ENCODE measurements at regions not wholly inside any gene's neighbourhood (a gene's known extent, or its start where the extent isn't known, plus 50 kb on each side); places are given as distances from the start of the nearest gene placed in this dataset.

DNA sequence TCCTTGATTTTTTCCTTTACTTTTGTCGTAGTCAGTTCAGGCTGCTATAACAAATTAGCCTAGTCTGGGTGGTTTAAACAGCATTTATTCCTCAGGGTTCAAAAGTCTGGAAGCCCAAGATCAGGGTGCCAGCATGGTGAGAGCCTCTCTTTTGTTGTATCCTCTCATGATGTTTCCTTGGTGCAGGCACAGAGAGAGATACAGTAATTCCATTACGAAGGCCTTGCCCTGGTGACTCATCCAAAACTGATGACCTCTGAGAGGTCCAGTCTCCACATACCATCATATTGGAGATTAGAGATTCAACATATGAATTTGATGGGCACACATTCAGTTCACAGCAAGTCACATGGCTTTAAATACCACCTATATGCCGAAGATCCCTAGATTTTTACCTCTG, 253.8 kb downstream of the CYRIA start:
- no peak for DNase-seq (ENCODE audit: low read depth)

- no peak for DNase-seq (ENCODE audit: low read depth)
Observed at GRCh38 chr2:16409849-16410248, 255.8 kb downstream of the CYRIA start.

DNA sequence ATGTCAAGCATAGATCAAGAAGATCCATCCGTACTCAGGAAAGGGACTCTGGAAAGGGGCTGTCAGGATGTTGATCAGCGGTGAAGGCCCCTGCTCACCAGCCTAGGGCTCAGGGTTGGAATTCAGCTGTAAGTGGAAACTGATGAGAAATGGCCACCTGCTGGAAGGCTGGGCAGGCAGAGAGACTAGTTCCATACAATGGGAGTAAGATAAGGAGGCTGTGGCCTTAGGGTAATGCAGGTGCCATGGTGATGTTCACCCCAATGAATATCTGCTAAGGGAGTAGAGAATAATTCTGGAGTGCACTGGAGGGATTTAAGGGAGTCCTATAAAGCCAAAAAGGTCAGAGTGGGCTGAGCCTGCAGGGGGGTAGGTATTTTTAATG, 256.6 kb downstream of the CYRIA start:
- no peak for DNase-seq (ENCODE audit: low read depth)

- no peak for DNase-seq (ENCODE audit: low read depth)
Observed at GRCh38 chr2:16408331-16409005, 257.2 kb downstream of the CYRIA start.

DNA sequence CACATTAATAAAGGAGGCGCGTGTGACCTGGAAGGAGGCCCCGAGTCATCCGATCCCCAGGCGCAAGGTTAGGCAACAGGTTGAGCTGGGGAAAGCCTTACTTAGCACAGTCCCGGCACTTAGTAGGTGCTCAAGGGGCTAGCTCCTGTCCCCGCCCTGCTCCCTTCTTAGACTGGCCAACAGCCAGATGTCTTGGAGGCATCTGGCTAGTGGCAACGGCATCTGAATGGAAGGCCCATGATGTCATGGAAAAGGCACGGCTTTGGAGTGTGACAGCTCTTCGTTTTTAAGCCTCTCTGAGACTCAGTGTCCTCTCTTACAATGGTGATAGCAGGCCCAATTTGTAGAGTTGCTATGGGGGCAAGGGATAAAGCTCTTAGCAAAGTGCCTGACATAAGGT, 258.3 kb downstream of the CYRIA start:
- no peak for DNase-seq (ENCODE audit: low read depth)

GRCh38 chr2:16406496-16407289, 258.9 kb downstream of the CYRIA start:
- DNase-seq (ENCODE audit: low read depth), result no peak

DNA sequence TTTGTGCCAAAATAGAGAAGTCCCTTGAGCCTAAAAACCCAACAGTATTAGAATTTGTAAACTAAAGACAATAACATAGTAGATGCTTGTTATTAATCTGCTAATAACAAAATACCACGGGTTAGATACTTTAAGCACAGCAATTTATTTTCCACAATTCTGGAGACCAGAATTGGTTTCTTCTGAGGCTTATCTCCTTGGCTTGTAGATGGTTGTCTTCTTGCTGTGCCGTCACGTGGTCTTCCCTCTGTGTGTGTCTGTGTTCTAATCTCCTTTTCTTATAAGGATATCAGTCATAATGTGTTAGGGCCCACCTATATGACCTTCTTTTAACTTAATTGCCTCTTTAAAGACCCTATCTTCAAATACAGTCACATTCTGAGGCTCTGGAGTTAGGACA, 260.1 kb downstream of the CYRIA start:
- no peak for DNase-seq (ENCODE audit: low read depth)

DNA sequence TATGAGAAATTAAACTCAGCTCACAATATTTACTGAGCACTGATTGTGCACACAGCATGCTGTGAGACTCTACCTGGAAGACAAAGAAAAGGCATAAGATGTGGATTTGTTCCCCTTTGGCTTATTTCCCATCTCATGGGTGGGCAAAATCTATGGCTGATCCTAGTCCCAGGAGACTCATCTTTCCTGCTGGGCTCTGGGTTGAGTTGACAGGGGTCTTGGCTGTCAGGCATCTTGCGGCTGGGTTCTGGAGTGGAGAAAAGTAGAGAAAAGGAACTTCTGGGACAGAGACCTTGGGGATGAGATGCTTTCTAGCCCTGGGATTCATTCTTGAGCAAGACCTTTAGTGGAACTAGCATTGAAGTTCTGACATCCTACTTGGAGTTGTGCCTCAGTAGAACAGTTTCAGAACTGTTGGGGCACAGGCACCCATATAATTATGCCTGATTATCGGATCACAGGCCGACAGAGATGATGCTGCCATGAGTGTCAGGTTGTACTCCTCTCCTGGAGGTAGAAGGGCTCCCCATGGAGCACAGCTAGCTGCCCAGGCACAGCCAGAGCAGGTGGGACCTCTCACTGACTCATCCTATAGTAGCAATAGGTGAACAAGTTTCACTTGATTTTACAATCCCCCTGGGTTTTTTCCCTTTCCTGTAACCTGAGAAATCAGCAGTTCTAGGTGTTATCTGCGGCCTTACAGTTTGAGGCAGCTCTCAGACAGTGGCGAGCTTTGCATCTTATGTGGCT, 260.9 kb downstream of the CYRIA start:
- no peak for DNase-seq (ENCODE audit: low read depth)

- DNase-seq (ENCODE audit: low read depth), result no peak
Observed at GRCh38 chr2:16404146-16404545, 261.5 kb downstream of the CYRIA start.

DNA sequence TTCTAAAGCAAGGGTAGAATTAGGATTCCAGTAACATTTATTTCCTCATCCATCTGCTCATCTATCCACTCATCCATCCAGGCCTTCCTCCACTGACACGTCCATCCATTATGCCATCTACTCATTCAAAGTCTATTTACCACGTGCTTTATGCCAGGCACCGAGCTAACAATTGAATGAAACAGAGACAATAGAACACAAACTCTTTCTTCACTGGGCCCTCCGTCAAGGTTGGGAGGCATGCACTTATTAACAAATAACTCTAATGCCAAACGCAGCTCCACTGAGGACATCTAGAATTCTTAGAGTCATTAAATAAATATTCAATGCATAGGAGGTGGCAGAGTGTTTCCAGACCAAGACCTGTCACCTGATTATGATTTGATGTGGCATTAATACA, 262.7 kb downstream of the CYRIA start:
- DNase-seq (ENCODE audit: low read depth), result no peak

GRCh38 chr2:16401761-16402300, 263.8 kb downstream of the CYRIA start:
- no peak for DNase-seq (ENCODE audit: low read depth)

GRCh38 chr2:16400127-16400623, 265.5 kb downstream of the CYRIA start:
- DNase-seq (ENCODE audit: low read depth), result no peak

DNA sequence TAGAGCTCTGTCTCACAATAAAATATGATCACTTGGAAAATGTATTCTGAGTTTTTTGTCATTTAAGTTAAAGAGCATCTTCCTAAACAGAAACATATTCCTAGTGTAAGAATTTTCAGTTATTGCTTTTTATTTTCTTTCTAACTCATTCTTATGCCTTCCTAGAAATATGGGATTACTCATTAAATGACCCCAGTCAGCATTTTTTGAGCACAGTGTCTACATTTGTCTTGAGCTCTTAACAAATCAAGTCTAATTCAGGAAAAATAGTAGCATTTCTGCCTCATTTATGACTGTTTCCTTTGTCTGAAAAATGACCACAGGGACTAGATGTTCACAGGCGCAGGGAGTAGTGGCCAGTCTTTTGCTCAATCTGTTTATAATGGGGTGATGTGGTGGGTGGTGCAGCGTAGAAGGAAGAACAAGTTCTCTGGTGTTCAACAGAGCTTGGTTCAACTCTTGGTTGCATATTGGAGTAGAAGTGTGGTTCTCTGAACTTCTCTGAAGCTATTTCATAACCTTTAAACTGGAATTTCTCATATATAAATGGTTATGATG, 267.1 kb downstream of the CYRIA start:
- no peak for DNase-seq (ENCODE audit: low read depth)

- no peak for DNase-seq (ENCODE audit: low read depth)
Observed at GRCh38 chr2:16397681-16398475, 267.8 kb downstream of the CYRIA start.

GRCh38 chr2:16396986-16397385, 268.6 kb downstream of the CYRIA start:
- no peak for DNase-seq (ENCODE audit: low read depth)

DNA sequence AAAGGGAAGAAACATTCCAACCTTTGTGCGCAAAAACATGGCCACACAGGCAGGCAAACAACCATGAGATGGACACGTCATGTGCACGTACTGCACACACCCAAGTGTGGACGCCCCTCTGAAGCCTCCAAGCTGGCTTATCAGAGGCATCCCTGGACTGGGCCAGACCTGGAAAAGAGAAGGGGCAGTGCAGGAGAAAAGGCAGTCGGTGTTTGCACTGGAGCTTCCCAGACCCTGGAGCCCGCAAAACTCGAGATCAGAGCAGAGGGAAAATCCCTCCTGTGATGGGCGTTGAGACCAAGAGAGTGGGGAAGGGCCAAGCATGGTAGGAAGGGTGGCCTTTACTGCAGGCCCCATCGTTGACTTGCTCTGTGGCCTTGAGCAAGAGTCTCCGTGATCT, 269.5 kb downstream of the CYRIA start:
- DNase-seq (ENCODE audit: low read depth), result no peak

- DNase-seq (ENCODE audit: low read depth), result no peak
Observed at GRCh38 chr2:16395601-16396000, 270.0 kb downstream of the CYRIA start.

- DNase-seq (ENCODE audit: low read depth), result no peak
Observed at GRCh38 chr2:16394986-16395550, 270.6 kb downstream of the CYRIA start.

DNA sequence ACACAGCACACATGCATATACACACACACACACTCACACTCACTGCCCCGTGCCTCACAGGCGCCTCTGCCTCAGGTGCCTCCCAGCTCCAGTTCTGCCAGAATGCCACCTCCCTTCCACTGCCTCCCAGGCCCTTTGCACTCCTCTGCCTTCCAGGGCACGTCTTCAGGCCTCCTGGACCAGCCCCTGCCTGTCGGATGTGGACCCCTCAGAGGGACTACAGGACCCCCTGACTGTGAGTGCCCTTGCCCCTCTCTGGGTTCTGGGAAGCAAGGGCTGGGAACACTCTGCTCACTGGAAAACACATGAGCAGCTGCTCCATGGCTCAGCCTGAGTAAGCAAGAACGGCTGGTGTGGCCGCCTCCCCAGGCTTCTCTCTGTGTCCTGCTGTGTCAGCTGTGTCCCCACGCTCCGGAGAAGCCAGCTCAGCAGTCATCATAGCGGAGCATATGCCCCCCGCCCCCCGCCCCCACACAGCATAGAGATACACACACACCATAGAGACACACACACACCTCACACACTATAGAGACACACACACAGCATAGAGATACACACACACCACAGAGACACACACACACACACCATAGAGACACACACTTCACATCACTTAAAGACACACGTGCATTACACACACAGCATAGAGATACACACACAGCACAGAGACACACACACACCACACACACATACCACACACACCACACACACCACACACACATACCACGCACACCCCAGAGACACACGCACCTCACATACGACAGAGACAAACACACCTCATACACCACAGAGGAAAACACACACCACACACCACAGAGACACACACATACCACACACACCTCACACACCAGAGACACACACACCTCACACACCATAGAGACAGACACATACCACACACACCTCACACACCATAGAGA, 271.3 kb downstream of the CYRIA start:
- no peak for DNase-seq (ENCODE audit: low read depth)

DNA sequence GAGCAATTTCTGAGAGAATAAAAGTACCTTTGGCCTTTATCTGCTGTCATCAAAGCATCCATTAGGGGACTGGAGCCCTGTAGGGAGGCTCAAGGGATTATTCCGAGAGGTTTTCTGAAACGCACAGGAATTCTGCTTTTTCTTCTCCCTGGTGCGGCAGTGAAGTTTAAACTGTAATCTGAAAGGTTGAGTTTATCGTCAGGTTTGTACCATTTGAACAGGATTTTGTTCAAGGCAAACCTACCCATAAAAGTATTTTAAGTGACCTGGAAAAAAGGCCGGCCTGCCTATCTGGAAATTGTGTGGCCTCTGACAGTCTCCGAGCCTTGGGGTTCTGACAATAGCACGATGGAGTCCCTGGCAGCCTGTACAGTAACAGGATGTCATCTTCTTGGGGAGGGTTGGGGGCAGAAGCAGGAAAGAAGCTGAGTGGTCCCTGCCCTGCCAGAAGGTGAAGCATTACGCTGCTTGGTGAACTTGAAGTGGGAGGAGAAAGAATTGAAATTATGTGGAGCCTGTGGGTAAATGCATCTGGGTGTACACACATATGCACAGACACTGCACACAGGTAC, 272.0 kb downstream of the CYRIA start:
- no peak for DNase-seq (ENCODE audit: low read depth)

Measured in amniotic epithelial cell (primary cell).